GM12875 (cell line): ENCODE measurements at regions not wholly inside any gene's neighbourhood (a gene's known extent, or its start where the extent isn't known, plus 50 kb on each side); places are given as distances from the start of the nearest gene placed in this dataset.

Experiments used
- H3K4me3 ChIP-seq: one replicate; pipeline ENCODE4 v1.5.1; 2011; ENCODE audit warnings: low read depth, low read length, control low read depth
- CTCF ChIP-seq: IDR thresholded peaks from 2 replicates; pipeline ENCODE4 v1.5.1; 2011; ENCODE audit warnings: low read depth, mild to moderate bottlenecking, control low read depth, inconsistent platforms, low read length, moderate library complexity, borderline replicate concordance; ENCODE audit not compliant: insufficient read depth

GRCh38 chr1:177631770-177632169, 338.1 kb downstream of the SEC16B start:
- TF ChIP-seq CTCF: no peak
- H3K4me3 ChIP-seq: no peak overlapping the region

- no peak overlapping the region for H3K4me3 ChIP-seq
- TF ChIP-seq CTCF: no peak
These were observed 340.3 kb downstream of the SEC16B start for GRCh38 chr1:177629526-177629925.

- H3K4me3 ChIP-seq: no peak overlapping the region
- no peak for TF ChIP-seq CTCF
These were observed 342.5 kb downstream of the SEC16B start for GRCh38 chr1:177627148-177627910.

- no peak for TF ChIP-seq CTCF
These were observed 349.1 kb downstream of the SEC16B start for GRCh38 chr1:177620636-177621190.

GRCh38 chr1:177615251-177615650, 354.6 kb downstream of the SEC16B start:
- no peak overlapping the region for H3K4me3 ChIP-seq
- TF ChIP-seq CTCF: no peak

More at GRCh38 chr1:177620636-177621190, 349.1 kb downstream of the SEC16B start:
- no peak overlapping the region for H3K4me3 ChIP-seq

- no peak overlapping the region for H3K4me3 ChIP-seq
- no peak for TF ChIP-seq CTCF
These were observed 358.5 kb downstream of the SEC16B start for GRCh38 chr1:177611402-177611801.

GRCh38 chr1:177609953-177610352, 359.9 kb downstream of the SEC16B start:
- TF ChIP-seq CTCF: no peak
- H3K4me3 ChIP-seq: no peak overlapping the region
